IPS-15b (cell line): ENCODE measurements at regions not wholly inside any gene's neighbourhood (a gene's known extent, or its start where the extent isn't known, plus 50 kb on each side); places are given as distances from the start of the nearest gene placed in this dataset.

Experiments
- H3K27me3 ChIP-seq: one replicate; pipeline ENCODE4 v1.6.1; 2013; ENCODE audit warnings: low read length; ENCODE audit not compliant: control insufficient read depth, insufficient read depth
- H3K36me3 ChIP-seq: one replicate; pipeline ENCODE4 v1.6.1; 2013; ENCODE audit warnings: low read length; ENCODE audit not compliant: control insufficient read depth, insufficient read depth
- H3K4me1 ChIP-seq: one replicate; pipeline ENCODE4 v1.6.1; 2013; ENCODE audit warnings: mild to moderate bottlenecking, low read length; ENCODE audit not compliant: control insufficient read depth, insufficient read depth
- H3K4me3 ChIP-seq: one replicate; pipeline ENCODE4 v1.5.1; 2013; ENCODE audit warnings: low read depth, low read length
- H3K9ac ChIP-seq: one replicate; pipeline ENCODE4 v1.6.1; 2013; ENCODE audit warnings: low read depth, mild to moderate bottlenecking, low read length
- H3K9me3 ChIP-seq: one replicate; pipeline ENCODE4 v1.6.1; 2013; ENCODE audit warnings: mild to moderate bottlenecking, low read length; ENCODE audit not compliant: control insufficient read depth, insufficient read depth

DNA sequence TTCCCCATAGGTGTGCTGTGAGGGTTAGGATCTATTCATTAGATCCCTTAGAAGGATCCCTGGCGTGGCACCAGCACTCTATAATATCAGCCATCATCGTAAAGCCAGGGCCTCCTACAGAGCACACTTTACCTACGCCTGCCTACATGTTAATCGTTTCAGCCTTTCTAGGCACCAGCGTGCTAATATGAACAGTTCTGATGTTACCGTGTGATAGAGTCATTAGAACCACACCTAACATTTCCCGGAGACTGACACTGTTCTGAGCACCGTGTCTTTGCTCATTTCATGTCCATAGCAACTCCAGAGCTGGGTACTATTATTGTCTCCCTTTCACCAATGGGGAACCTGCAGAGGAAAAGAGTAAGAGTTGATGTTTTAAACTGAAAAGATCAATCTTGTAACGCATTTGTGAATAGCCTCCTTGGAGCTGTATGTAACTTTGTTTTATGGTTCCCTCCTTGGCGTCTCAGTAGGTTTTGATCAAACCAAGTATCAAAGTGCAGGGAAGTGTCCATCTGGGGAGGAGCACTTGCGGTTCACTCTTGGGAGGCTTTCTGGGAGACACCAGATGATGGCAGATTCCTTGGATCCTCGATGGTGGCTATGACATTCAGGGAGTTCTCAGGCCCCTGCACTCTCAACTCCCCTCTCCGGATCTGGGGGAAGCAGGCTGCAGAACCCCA lies 73.8 kb upstream of the KCNG1 start:
- Histone ChIP-seq H3K4me1 (peaks cover 9% of the 10 kb centered on the region), H3K9ac (no peak overlapping the region), H3K27me3 (no peaks in the 10 kb centered on the region), H3K9me3 (no peaks in the 10 kb centered on the region), H3K36me3 (no peaks in the 10 kb centered on the region), H3K4me3 (no peak overlapping the region)

- H3K4me3 ChIP-seq: no peak overlapping the region
- no peak overlapping the region for H3K9ac ChIP-seq
- H3K36me3 ChIP-seq: no peaks in the 10 kb centered on the region
- no peaks in the 10 kb centered on the region for H3K9me3 ChIP-seq
- no peaks in the 10 kb centered on the region for H3K27me3 ChIP-seq
- H3K4me1 ChIP-seq: peaks cover 13% of the 10 kb centered on the region
Measured at GRCh38 chr20:51095633-51096521, 73.0 kb upstream of the KCNG1 start.

- H3K9ac ChIP-seq: no peak overlapping the region
- no peak overlapping the region for H3K4me3 ChIP-seq
- H3K4me1 ChIP-seq: peaks cover 13% of the 10 kb centered on the region
- no peaks in the 10 kb centered on the region for H3K27me3 ChIP-seq
- H3K36me3 ChIP-seq: no peaks in the 10 kb centered on the region
- H3K9me3 ChIP-seq: no peaks in the 10 kb centered on the region
Measured at GRCh38 chr20:51094221-51094620, 71.3 kb upstream of the KCNG1 start.

- Histone ChIP-seq H3K4me1 (peaks cover 13% of the 10 kb centered on the region), H3K9me3 (no peaks in the 10 kb centered on the region), H3K27me3 (no peaks in the 10 kb centered on the region), H3K36me3 (no peaks in the 10 kb centered on the region), H3K4me3 (no peak overlapping the region), H3K9ac (no peak overlapping the region)
Measured at GRCh38 chr20:51093240-51093763, 70.4 kb upstream of the KCNG1 start.

GRCh38 chr20:51092338-51092737 lies 69.4 kb upstream of the KCNG1 start:
- Histone ChIP-seq H3K9me3 (no peaks in the 10 kb centered on the region), H3K4me1 (peaks cover 15% of the 10 kb centered on the region), H3K4me3 (no peak overlapping the region), H3K36me3 (no peaks in the 10 kb centered on the region), H3K27me3 (no peaks in the 10 kb centered on the region), H3K9ac (no peak overlapping the region)

DNA sequence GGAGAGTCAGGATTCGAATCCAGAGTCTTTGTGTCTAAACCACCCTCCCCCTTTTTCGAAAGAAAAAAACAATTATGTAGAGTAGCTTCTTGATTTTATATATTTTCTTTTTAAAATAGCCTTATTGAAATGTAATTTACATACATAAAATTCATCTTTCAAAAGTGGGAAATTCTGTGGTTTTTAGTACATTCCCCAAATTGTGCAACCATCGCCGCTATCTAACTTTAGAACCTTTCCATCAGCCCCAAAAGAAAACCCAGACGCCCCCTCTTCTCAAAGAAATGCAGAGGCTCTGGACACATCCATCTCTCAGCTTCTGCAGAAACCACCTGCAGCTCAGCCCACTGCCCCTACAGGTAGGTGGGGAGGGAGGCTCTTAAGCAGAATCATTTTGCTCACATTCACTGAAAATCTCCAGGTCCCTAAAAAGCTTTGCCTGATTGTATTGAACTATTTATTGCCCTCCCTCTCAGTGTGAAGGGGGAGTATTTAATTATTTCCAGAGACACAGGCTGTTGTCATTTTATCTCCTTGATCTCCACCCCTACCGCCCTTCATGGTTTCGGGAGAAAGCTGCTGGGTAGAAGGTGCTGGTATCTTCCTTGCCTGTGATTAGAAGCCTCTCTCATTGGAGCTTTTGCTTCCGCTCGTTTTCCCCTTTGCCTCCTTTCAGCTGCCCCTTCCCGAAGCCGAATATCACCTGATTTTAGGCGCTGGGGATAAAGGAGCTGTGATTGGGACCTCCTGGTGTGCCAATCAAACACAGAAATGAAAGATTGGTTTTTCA lies 68.7 kb upstream of the KCNG1 start:
- peaks cover 17% of the 10 kb centered on the region for H3K4me1 ChIP-seq
- no peak overlapping the region for H3K9ac ChIP-seq
- H3K27me3 ChIP-seq: no peaks in the 10 kb centered on the region
- H3K36me3 ChIP-seq: no peaks in the 10 kb centered on the region
- no peaks in the 10 kb centered on the region for H3K9me3 ChIP-seq
- peak overlapping the region; percentile 5 for H3K4me3 ChIP-seq

DNA sequence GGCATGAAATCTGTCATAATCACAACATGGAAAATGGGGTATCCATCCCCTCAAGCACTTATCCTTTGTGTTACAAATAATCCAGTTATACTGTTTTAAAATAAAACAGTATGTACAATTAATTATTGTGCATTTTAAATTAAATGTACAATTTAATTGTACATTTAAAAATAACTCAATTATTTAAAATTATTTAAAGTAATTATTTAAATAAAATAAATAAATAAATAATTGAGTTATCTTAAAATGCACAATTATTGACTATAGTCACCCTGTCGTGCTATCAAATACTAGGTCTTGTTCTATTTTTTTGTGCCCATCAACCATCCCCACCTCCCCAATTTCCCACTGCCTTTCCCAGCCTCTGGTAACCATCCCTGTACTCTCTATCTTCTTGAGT lies 66.9 kb upstream of the KCNG1 start:
- Histone ChIP-seq H3K9ac (no peak overlapping the region), H3K36me3 (no peaks in the 10 kb centered on the region), H3K4me3 (no peak overlapping the region), H3K27me3 (no peaks in the 10 kb centered on the region), H3K9me3 (no peaks in the 10 kb centered on the region), H3K4me1 (peaks cover 17% of the 10 kb centered on the region)

DNA sequence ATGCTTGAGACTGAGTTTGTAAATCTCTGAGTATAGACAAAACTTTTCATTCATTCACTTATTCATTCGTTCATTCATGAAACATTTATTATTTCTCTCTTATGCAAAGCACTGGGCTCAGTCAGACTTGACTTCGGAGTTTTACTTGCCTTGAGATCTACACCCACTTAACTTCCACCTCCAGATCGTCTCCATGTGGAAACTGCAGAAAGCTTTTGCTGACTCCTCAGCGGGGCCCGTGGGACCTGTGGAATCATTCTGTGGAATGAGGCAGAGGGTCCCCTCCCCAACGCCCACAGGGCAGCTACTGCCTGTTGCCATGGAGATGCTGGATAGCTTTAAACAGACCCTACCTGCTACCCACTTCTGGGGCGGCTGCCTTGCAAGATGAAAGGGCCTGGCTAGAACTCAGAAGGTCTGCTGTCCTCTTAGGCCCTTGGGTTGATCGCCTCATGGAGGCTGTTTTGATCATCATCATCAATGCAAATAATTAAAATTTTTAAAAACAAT lies 66.4 kb upstream of the KCNG1 start:
- no peaks in the 10 kb centered on the region for H3K27me3 ChIP-seq
- no peaks in the 10 kb centered on the region for H3K36me3 ChIP-seq
- no peak overlapping the region for H3K9ac ChIP-seq
- no peak overlapping the region for H3K4me3 ChIP-seq
- no peaks in the 10 kb centered on the region for H3K9me3 ChIP-seq
- peaks cover 17% of the 10 kb centered on the region for H3K4me1 ChIP-seq

DNA sequence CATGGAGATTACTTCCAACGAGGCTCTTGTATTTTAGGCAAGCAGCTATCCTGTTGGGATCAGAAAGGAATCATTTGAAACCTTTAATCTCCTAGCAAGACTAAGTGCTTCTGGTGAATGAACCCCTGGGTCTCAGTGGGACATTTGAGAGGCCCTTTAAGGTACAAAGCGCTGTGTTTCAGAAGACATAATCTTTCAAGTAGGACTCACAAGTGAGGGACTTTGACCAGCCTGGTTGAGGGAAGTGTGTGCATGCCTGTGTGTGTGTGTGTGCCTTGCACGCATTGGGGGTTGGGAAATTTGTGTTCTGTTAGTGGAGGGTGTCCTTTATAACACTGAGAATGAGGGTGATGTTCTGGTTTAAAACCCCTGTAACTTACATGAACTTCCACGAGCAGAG lies 64.4 kb upstream of the KCNG1 start:
- Histone ChIP-seq H3K36me3 (no peaks in the 10 kb centered on the region), H3K4me1 (peaks cover 12% of the 10 kb centered on the region), H3K9me3 (no peaks in the 10 kb centered on the region), H3K4me3 (no peak overlapping the region), H3K27me3 (no peaks in the 10 kb centered on the region), H3K9ac (no peak overlapping the region)

DNA sequence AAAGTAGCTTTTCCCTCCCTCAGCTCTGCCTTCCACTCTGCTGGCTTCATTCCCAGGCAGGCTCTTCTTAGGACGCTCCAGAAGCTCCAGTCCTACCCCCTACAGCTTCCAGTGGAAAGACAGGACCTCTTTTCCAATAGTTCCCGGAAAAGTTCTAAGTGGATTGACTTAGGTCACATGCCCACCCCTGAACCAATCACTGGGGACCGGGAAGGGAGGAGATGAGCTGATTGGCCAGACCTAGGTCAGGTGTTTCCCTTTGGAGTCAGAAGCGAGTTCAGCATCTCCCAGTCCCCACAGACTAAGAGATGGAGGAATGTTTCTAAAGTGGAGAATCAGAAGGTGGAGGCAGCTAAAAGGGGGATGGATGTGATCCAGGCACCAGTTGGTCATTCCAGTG lies 62.9 kb upstream of the KCNG1 start:
- Histone ChIP-seq H3K9me3 (no peaks in the 10 kb centered on the region), H3K9ac (no peak overlapping the region), H3K4me1 (peaks cover 4% of the 10 kb centered on the region), H3K4me3 (no peak overlapping the region), H3K36me3 (no peaks in the 10 kb centered on the region), H3K27me3 (no peaks in the 10 kb centered on the region)

GRCh38 chr20:51084593-51085377 lies 61.9 kb upstream of the KCNG1 start:
- no peaks in the 10 kb centered on the region for H3K27me3 ChIP-seq
- peaks cover 4% of the 10 kb centered on the region for H3K4me1 ChIP-seq
- no peaks in the 10 kb centered on the region for H3K36me3 ChIP-seq
- no peak overlapping the region for H3K9ac ChIP-seq
- no peak overlapping the region for H3K4me3 ChIP-seq
- no peaks in the 10 kb centered on the region for H3K9me3 ChIP-seq
